ENCODE measurements at regions not wholly inside any gene's neighbourhood (a gene's known extent, or its start where the extent isn't known, plus 50 kb on each side); places are given as distances from the start of the nearest gene placed in this dataset.

GRCh38 chr14:101004954-101005353, 101.4 kb upstream of the RTL1 start:
- no peak overlapping the region for H3K9ac ChIP-seq (ENCODE audit: low read length)
- no peak overlapping the region for H3K27ac ChIP-seq (ENCODE audit: low read depth, low read length)
- H3K4me1 ChIP-seq (ENCODE audit: insufficient read depth, low read length) = no peaks in the 10 kb centered on the region
- no peak overlapping the region for H3K4me3 ChIP-seq (ENCODE audit: low read depth in 1 of 2, low read length in 2 of 2)
- no peaks in the 10 kb centered on the region for H3K9me3 ChIP-seq (ENCODE audit: low read length)
- H3K27me3 ChIP-seq (ENCODE audit: control insufficient read depth in 1 of 2, insufficient read depth in 2 of 2, low read length in 2 of 2) = no peaks in the 10 kb centered on the region
- H3K36me3 ChIP-seq (ENCODE audit: insufficient read depth, low read length) = no peaks in the 10 kb centered on the region

DNA sequence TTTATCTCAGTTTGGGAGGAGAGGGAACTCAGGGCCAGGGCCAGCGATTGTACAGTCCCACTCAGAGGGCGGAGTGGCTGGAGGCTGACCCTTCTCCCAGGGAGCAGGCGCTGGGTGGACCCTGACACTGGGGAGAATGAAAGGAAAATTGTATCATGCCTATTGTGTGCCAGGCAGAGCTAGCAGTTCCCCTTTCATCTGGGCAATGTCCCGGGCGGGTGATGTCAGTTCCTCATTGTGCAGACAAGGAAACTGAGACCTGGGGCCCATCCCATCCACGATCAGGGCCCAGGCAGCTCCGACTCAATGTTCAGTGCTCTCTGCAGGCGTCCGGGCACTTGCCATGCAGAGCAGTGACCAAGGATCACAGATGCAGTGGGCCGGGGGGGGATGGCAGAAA, 101.9 kb upstream of the RTL1 start:
- H3K9ac ChIP-seq (ENCODE audit: low read length) = no peak overlapping the region
- H3K27ac ChIP-seq (ENCODE audit: low read depth, low read length) = no peak overlapping the region
- H3K9me3 ChIP-seq (ENCODE audit: low read length) = no peaks in the 10 kb centered on the region
- H3K4me3 ChIP-seq (ENCODE audit: low read depth in 1 of 2, low read length in 2 of 2) = no peak overlapping the region
- no peaks in the 10 kb centered on the region for H3K4me1 ChIP-seq (ENCODE audit: insufficient read depth, low read length)
- no peaks in the 10 kb centered on the region for H3K27me3 ChIP-seq (ENCODE audit: control insufficient read depth in 1 of 2, insufficient read depth in 2 of 2, low read length in 2 of 2)
- H3K36me3 ChIP-seq (ENCODE audit: insufficient read depth, low read length) = no peaks in the 10 kb centered on the region

- Histone ChIP-seq H3K27ac (ENCODE audit: low read depth, low read length) (no peak overlapping the region), H3K4me1 (ENCODE audit: insufficient read depth, low read length) (no peaks in the 10 kb centered on the region), H3K36me3 (ENCODE audit: insufficient read depth, low read length) (no peaks in the 10 kb centered on the region)
These were observed 102.5 kb upstream of the RTL1 start for GRCh38 chr14:101006008-101006407.

DNA sequence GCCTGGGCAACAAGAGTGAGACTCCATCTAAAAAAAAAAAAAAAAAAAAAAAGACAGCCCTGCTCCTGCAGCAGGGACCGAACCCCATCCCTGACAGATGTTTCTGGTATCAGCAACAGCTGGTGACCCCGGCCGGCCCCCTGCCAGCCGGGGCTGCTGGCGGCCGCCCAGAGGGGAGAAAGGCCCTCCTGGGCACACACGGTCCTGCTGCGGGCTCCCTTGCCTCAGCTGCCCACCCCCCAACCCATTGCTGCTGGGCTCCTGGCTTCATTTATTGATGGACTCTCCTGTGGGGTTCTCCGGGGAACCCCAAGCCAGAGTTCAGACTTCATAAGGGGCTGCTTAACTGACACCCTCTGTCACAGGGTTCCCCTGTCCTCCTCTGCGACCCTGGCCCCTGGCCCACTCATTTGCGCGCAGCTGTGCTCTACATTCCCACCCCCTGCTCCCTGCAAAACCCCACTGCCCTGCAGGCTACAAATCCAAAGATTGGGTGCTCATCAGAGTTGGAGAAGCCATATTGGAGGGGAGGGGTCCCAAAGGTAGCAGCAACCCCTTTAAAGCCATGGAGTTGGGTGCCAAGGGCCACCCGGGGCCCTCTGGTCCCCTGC, 103.6 kb upstream of the RTL1 start:
- no peak overlapping the region for H3K4me3 ChIP-seq (ENCODE audit: low read depth in 1 of 2, low read length in 2 of 2)
- no peak overlapping the region for H3K9ac ChIP-seq (ENCODE audit: low read length)
- H3K9me3 ChIP-seq (ENCODE audit: low read length) = no peaks in the 10 kb centered on the region
- no peaks in the 10 kb centered on the region for H3K4me1 ChIP-seq (ENCODE audit: insufficient read depth, low read length)
- H3K36me3 ChIP-seq (ENCODE audit: insufficient read depth, low read length) = no peaks in the 10 kb centered on the region
- H3K27ac ChIP-seq (ENCODE audit: low read depth, low read length) = no peak overlapping the region
- no peaks in the 10 kb centered on the region for H3K27me3 ChIP-seq (ENCODE audit: control insufficient read depth in 1 of 2, insufficient read depth in 2 of 2, low read length in 2 of 2)

More at GRCh38 chr14:101006008-101006407, 102.5 kb upstream of the RTL1 start:
- Histone ChIP-seq H3K9ac (ENCODE audit: low read length) (no peak overlapping the region), H3K4me3 (ENCODE audit: low read depth in 1 of 2, low read length in 2 of 2) (no peak overlapping the region), H3K9me3 (ENCODE audit: low read length) (no peaks in the 10 kb centered on the region), H3K27me3 (ENCODE audit: control insufficient read depth in 1 of 2, insufficient read depth in 2 of 2, low read length in 2 of 2) (no peaks in the 10 kb centered on the region)

GRCh38 chr14:101007765-101008164, 104.2 kb upstream of the RTL1 start:
- H3K27me3 ChIP-seq (ENCODE audit: control insufficient read depth in 1 of 2, insufficient read depth in 2 of 2, low read length in 2 of 2) = no peaks in the 10 kb centered on the region
- H3K9ac ChIP-seq (ENCODE audit: low read length) = no peak overlapping the region
- no peak overlapping the region for H3K27ac ChIP-seq (ENCODE audit: low read depth, low read length)
- no peaks in the 10 kb centered on the region for H3K9me3 ChIP-seq (ENCODE audit: low read length)
- no peaks in the 10 kb centered on the region for H3K36me3 ChIP-seq (ENCODE audit: insufficient read depth, low read length)
- no peak overlapping the region for H3K4me3 ChIP-seq (ENCODE audit: low read depth in 1 of 2, low read length in 2 of 2)
- H3K4me1 ChIP-seq (ENCODE audit: insufficient read depth, low read length) = no peaks in the 10 kb centered on the region

DNA sequence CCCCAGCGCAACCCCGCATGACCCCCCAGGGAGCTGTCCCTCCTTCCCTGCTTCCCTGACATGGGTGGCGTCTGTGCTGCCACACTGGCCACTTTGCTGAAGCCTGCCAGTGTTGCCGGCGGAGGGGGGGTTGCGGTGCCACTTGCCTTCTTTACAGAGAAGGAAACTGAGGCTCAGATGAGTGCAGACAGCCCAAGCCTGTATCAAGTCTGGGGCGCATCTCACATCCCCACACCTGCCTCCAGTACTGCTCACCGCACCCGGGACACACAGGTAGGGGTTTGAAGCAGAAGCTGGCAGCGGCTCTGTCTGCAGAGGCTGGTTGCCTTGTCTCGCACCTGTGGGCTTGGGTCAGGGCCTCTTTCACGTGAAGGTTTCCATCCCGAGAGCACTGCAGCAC, 104.7 kb upstream of the RTL1 start:
- no peaks in the 10 kb centered on the region for H3K9me3 ChIP-seq (ENCODE audit: low read length)
- H3K27ac ChIP-seq (ENCODE audit: low read depth, low read length) = no peak overlapping the region
- H3K27me3 ChIP-seq (ENCODE audit: control insufficient read depth in 1 of 2, insufficient read depth in 2 of 2, low read length in 2 of 2) = no peaks in the 10 kb centered on the region
- no peaks in the 10 kb centered on the region for H3K4me1 ChIP-seq (ENCODE audit: insufficient read depth, low read length)
- no peaks in the 10 kb centered on the region for H3K36me3 ChIP-seq (ENCODE audit: insufficient read depth, low read length)
- no peak overlapping the region for H3K9ac ChIP-seq (ENCODE audit: low read length)
- H3K4me3 ChIP-seq (ENCODE audit: low read depth in 1 of 2, low read length in 2 of 2) = no peak overlapping the region

DNA sequence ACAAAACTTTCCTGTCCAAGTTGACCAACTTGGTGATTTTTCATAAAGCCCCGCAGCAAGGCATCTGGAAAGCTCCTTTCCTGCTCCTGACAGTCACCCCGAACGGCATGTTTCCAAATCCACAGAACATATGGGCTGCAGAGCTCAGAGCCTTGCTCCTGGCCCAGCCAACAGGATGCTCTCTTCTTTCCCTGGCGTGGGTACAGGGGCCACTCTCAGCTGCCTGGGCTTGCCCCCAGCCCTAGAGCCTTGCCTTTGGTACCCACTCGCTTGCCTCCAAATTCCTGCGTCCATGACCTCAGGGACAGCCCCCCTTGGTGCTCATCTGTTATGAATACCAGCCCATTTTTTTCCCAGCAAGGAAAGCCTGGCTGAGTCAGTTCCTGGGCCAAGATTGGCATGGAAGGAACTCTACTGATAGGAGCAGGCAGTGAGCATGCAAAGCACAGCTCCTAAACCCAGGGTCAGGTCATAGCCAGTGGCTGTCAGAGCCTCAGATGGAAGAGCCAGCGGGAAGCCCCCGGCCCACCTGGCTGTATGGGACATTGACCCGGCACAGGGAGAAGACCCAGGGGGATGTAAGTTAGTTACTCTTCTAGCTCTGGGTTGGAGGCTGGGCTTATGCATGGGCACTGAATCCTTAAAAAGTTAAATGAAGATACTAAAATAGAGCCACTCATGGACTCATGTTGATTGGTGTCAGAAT, 105.3 kb upstream of the RTL1 start:
- Histone ChIP-seq H3K4me1 (ENCODE audit: insufficient read depth, low read length) (no peaks in the 10 kb centered on the region), H3K9ac (ENCODE audit: low read length) (no peak overlapping the region), H3K4me3 (ENCODE audit: low read depth in 1 of 2, low read length in 2 of 2) (no peak overlapping the region), H3K9me3 (ENCODE audit: low read length) (no peaks in the 10 kb centered on the region), H3K27ac (ENCODE audit: low read depth, low read length) (no peak overlapping the region), H3K36me3 (ENCODE audit: insufficient read depth, low read length) (no peaks in the 10 kb centered on the region), H3K27me3 (ENCODE audit: control insufficient read depth in 1 of 2, insufficient read depth in 2 of 2, low read length in 2 of 2) (no peaks in the 10 kb centered on the region)

DNA sequence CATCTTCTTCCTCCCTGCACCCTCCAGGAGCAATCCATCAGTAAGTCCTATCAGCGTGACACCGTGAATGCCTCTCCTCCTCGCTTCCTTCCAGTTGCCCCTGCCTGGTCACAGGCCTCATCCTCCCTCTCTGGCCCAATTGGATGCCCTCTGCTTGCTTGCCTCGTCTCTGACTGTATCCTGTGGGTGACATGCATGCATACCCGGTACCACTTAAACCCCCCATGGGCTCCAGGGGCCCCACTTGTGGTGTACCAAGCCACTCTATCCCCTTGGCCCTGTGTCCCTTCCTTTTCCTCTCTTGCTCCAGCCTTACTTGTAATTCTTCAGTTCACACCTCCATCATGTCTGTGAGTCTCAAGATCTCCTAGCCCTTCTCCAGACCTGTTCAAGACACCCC, 106.0 kb upstream of the RTL1 start:
- H3K4me1 ChIP-seq (ENCODE audit: insufficient read depth, low read length) = no peaks in the 10 kb centered on the region
- H3K9me3 ChIP-seq (ENCODE audit: low read length) = no peaks in the 10 kb centered on the region
- H3K27me3 ChIP-seq (ENCODE audit: control insufficient read depth in 1 of 2, insufficient read depth in 2 of 2, low read length in 2 of 2) = no peaks in the 10 kb centered on the region
- no peaks in the 10 kb centered on the region for H3K36me3 ChIP-seq (ENCODE audit: insufficient read depth, low read length)
- no peak overlapping the region for H3K4me3 ChIP-seq (ENCODE audit: low read depth in 1 of 2, low read length in 2 of 2)
- no peak overlapping the region for H3K27ac ChIP-seq (ENCODE audit: low read depth, low read length)
- H3K9ac ChIP-seq (ENCODE audit: low read length) = no peak overlapping the region

DNA sequence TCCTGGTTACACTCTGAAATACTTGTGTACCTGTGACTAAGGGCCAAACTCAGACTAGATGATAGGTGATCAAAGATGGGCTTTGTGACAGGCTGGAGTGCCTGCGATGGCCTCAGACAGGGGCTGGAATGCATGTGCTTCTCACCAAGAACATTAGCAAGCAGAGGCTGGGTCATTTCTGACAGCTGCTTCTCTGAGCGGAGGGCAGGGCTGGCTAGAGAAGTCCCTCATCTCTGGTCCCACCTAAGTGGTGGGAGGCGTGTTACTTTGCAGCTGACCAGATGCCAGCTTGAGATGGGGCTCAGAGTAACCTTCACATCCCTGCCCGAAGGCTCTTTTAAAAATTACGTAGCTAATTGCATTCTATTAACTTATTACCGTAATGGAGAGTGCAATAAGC, 106.8 kb upstream of the RTL1 start:
- H3K9ac ChIP-seq (ENCODE audit: low read length) = no peak overlapping the region
- H3K4me1 ChIP-seq (ENCODE audit: insufficient read depth, low read length) = no peaks in the 10 kb centered on the region
- H3K27me3 ChIP-seq (ENCODE audit: control insufficient read depth in 1 of 2, insufficient read depth in 2 of 2, low read length in 2 of 2) = no peaks in the 10 kb centered on the region
- H3K36me3 ChIP-seq (ENCODE audit: insufficient read depth, low read length) = no peaks in the 10 kb centered on the region
- no peak overlapping the region for H3K27ac ChIP-seq (ENCODE audit: low read depth, low read length)
- H3K4me3 ChIP-seq (ENCODE audit: low read depth in 1 of 2, low read length in 2 of 2) = no peak overlapping the region
- H3K9me3 ChIP-seq (ENCODE audit: low read length) = no peaks in the 10 kb centered on the region

DNA sequence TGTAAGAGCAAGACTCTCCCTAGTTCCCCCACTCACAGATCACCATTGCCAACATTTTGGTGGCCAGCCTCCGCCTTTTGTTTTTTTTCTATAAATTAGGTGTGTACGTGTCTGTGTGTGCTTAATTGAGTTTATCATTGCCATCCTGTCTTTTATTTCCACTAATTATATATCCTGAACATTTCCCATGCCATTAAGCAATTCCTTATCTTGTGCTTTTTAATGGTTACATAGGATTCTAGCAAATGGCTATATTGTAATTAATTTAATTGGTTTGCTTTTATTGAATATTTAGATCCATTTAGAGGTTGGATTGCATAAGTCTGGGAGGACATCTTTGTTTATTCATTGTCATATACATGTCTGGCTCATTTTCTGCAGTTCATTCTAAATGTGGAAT, 107.3 kb upstream of the RTL1 start:
- no peak overlapping the region for H3K4me3 ChIP-seq (ENCODE audit: low read depth in 1 of 2, low read length in 2 of 2)
- H3K4me1 ChIP-seq (ENCODE audit: insufficient read depth, low read length) = no peaks in the 10 kb centered on the region
- no peaks in the 10 kb centered on the region for H3K27me3 ChIP-seq (ENCODE audit: control insufficient read depth in 1 of 2, insufficient read depth in 2 of 2, low read length in 2 of 2)
- H3K36me3 ChIP-seq (ENCODE audit: insufficient read depth, low read length) = no peaks in the 10 kb centered on the region
- no peak overlapping the region for H3K27ac ChIP-seq (ENCODE audit: low read depth, low read length)
- no peak overlapping the region for H3K9ac ChIP-seq (ENCODE audit: low read length)
- no peaks in the 10 kb centered on the region for H3K9me3 ChIP-seq (ENCODE audit: low read length)

- H3K4me1 ChIP-seq (ENCODE audit: insufficient read depth, low read length) = no peaks in the 10 kb centered on the region
- H3K36me3 ChIP-seq (ENCODE audit: insufficient read depth, low read length) = no peaks in the 10 kb centered on the region
- H3K9me3 ChIP-seq (ENCODE audit: low read length) = no peaks in the 10 kb centered on the region
- H3K4me3 ChIP-seq (ENCODE audit: low read depth in 1 of 2, low read length in 2 of 2) = no peak overlapping the region
- no peaks in the 10 kb centered on the region for H3K27me3 ChIP-seq (ENCODE audit: control insufficient read depth in 1 of 2, insufficient read depth in 2 of 2, low read length in 2 of 2)
- no peak overlapping the region for H3K9ac ChIP-seq (ENCODE audit: low read length)
- no peak overlapping the region for H3K27ac ChIP-seq (ENCODE audit: low read depth, low read length)
These were observed 113.7 kb upstream of the RTL1 start for GRCh38 chr14:101017209-101017608.
